Stomach (tissue), 4 donors: ENCODE measurements at regions not wholly inside any gene's neighbourhood (a gene's known extent, or its start where the extent isn't known, plus 50 kb on each side); places are given as distances from the start of the nearest gene placed in this dataset.

Source experiments
- EP300 ChIP-seq: sonication (generic); formaldehyde crosslinking; IDR thresholded peaks from one replicate; pipeline ENCODE4 v1.6.1; 2017; ENCODE audit warnings: antibody characterized with exemption
- POLR2A ChIP-seq, 4 donors: fragments of 450-650 bp; IDR thresholded peaks; one replicate each; pipeline ENCODE4 v1.6.1; 2016; ENCODE audit warnings: antibody characterized with exemption in 4 of 4, control low read depth in 2 of 4, mild to moderate bottlenecking in 1 of 4, moderate library complexity in 1 of 4
- TF ChIP-seq, protein P1 (sequence below), 7 experiments: fragments of 450-650 bp in 4 of 7; fragments of 200-600 bp in 3 of 7; sonication (generic) in 3 of 7; IDR thresholded peaks; one replicate each; pipeline ENCODE4 v1.5.1; 2016 to 2019; ENCODE audit warnings: antibody characterized with exemption in 7 of 7, control low read depth in 2 of 7, mild to moderate bottlenecking in 1 of 7

DNA sequence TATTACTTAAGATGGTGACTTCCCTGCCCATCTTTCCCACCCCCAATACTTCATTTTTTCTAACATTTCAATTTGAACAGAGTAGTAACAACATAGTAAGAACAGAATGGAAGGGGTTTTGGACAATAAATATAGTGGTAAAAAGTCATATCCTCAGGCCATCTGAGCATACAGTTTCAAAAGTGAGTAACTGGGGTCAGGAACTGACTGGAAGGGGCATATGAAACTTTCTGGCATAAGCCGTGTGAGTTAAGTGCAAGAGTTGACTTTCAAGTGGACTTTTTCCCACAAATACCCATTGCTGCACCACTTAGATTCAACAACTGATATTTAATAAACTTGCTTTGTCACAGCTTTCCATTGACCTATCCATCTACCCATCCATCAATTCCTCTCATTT is 153.5 kb upstream of the IL12A start:
- TF ChIP-seq, protein P1, sequence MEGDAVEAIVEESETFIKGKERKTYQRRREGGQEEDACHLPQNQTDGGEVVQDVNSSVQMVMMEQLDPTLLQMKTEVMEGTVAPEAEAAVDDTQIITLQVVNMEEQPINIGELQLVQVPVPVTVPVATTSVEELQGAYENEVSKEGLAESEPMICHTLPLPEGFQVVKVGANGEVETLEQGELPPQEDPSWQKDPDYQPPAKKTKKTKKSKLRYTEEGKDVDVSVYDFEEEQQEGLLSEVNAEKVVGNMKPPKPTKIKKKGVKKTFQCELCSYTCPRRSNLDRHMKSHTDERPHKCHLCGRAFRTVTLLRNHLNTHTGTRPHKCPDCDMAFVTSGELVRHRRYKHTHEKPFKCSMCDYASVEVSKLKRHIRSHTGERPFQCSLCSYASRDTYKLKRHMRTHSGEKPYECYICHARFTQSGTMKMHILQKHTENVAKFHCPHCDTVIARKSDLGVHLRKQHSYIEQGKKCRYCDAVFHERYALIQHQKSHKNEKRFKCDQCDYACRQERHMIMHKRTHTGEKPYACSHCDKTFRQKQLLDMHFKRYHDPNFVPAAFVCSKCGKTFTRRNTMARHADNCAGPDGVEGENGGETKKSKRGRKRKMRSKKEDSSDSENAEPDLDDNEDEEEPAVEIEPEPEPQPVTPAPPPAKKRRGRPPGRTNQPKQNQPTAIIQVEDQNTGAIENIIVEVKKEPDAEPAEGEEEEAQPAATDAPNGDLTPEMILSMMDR (IDR thresholded peaks at IDR 0.05) = no peak
- TF ChIP-seq EP300 (no peak), POLR2A (IDR thresholded peaks at IDR 0.05) (no peak)
